Tongue (tissue), 1 donor: ENCODE measurements at regions not wholly inside any gene's neighbourhood (a gene's known extent, or its start where the extent isn't known, plus 50 kb on each side); places are given as distances from the start of the nearest gene placed in this dataset.
"Not testable (repeated sequence)": the region's sequence is repeated elsewhere in the genome, so short reads cannot be mapped to it uniquely, and the experiment has no call there.

Experiments
- DNase-seq: peaks from one replicate; pipeline ENCODE4 v3.0.0-alpha.2; 2015

DNA sequence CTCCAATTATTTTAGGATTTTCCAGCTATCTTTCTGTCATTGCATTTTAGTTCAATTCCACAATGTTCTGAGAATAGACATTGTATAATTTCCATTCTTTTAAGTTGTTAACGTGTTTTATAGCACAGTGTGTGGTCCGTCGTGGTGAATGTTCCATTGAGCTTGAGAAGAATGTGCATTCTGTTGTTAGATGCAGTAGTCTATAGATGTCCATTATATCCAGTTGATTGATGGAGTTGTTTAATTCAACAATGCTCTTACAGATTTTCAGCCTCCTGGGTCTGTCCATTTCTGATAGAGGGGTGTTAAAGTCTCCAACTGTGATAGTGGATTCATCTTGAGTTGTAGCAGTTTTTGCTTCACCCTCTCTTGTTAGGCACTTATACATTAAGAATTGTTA lies 1587.7 kb upstream of the NUDT12 start:
- DNase-seq, result no peak

DNA sequence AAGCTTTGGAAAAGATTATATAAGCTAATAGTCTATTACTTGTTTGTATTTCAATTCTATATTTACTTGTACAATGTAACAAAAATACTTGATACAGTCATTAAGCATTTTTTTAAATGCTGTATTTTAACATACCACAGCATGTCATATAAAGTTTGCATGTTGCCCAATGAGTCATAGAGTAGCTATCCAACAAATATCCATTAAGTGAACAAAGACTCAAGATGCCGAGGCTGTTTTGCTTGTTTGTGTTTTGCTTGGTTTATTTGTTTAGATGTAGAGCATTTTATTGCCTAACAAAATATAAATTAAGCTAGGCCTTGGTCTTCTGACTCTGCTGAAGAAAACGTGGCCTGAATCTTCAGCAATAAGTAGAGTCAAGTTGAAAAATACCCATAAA lies 1584.3 kb upstream of the NUDT12 start:
- DNase-seq, result no peak

- DNase-seq, result no peak
Measured at GRCh38 chr5:105145152-105145551, 1582.6 kb upstream of the NUDT12 start.

GRCh38 chr5:105134328-105134727 lies 1571.7 kb upstream of the NUDT12 start:
- DNase-seq, result no peak

DNA sequence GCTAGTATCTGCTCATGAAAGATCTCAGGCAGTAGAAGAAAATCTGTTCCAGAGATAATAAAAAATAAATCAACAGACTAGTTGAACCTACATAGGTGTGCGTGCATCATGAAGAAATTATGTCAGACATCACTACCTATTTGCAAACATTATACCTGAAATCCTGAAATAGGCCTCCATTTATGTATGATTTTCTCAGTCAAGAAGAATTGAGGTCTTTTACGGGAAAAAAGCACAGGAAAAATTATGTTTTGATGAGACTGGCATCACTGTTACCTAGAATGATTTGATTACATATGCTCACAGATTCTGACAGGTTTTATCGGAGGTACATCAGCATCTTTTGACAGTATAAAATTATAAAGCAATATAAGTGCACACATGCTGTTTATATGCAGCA lies 1570.5 kb upstream of the NUDT12 start:
- DNase-seq, result no peak

DNA sequence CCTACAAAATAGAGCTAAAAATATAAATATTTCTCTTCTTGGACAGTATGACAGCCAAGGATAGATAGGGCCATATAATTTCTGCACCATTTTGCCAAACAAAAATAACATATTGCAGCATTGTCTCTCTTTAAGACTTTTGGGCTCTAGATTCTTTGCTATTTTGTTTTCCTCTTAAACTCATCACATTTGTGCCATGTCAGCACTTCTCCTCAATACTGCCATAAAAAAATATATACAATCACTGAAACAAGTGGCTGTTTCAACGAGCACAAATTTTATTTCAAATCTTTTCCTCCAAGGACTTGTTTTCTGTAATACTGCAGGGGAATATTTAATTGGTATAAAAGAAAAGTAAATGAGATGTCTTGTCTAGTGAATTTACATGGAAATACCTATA lies 1570.0 kb upstream of the NUDT12 start:
- DNase-seq, result no peak

DNA sequence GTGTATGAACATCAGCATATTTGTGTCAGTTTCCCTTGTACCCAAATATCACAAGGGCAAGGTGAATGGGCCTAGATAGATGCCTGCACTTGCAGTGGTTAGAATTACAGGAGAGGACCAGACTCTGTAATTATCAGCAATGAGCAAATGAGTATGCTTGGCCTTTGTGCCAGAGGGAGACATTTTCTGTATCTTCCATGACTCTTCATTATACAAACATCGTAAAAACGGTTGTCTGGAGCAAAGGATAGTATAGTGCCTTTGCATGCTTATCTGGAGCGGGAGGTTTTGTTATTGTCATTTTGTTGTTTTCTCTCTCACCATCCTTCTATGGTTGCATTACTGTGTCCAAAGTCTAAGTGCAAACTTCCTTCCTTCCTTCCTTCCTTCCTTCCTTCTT lies 1568.5 kb upstream of the NUDT12 start:
- DNase-seq, result no peak

- DNase-seq, result peak; percentile 62
Measured at GRCh38 chr5:105101577-105101976, 1539.0 kb upstream of the NUDT12 start.

DNA sequence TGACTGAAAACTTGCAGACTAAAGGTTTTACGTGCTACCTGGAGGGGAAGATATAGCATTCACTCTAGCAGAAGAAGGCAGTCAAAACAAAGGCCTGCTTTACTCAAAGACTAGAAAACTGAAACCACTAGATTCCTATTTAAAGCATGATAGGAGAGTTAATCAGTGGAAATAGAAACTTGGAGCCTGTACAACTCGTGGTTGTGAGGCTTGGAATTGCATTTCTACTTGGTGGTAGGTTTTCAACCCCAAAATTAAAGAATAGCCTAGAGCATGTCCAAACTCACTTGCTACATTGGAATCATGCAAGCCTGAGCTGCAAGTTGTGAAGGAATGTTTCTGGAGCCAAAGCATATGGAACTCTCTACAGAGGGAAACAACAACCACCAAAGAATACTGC lies 1526.4 kb upstream of the NUDT12 start:
- DNase-seq, result no peak

DNA sequence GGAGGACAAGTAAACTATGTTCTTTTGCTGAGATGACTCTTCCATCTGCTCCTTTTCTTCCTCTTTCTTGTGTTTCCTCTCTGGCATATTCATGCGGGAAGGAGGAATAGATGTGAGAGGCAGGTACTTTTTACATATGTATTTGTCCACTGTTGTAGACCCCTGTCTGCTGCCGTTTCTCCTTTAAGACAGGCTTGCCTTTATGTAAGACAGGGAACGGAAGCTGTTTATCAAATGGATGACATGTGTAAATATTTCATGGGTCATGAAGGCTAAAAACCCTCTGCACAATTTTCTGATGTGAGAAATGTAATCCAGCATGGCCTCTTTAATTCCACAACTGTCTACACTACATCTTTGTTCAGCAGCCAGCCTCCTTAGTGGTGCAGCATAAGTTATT lies 1525.5 kb upstream of the NUDT12 start:
- DNase-seq, result no peak

- no peak for DNase-seq
Measured at GRCh38 chr5:105057893-105058292, 1495.3 kb upstream of the NUDT12 start.

DNA sequence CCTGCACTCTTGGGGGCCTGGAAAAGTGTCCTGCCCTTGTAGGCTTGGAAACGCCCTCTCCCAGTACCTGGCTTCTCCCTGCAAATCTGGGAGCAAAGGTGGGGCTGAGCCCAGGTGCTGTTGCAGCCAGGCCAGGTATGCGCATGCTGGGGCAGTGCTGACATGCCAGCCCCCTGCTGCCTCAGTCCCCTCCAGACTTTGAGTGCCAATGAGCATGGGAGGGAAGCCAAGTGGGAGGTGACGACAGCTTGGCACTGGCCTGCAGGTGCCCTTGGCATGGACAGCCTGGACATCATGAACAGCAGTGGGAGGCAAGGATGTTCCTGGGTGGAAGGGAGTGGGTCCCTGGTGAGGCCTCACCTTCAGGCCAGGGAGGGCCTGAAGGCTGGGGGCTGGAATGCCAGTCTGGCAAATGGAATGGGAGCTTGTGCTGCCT lies 1494.4 kb upstream of the NUDT12 start:
- DNase-seq, result no peak

GRCh38 chr5:105054406-105054805 lies 1491.8 kb upstream of the NUDT12 start:
- DNase-seq, result no peak

GRCh38 chr5:105042623-105043022 lies 1480.0 kb upstream of the NUDT12 start:
- no peak for DNase-seq

GRCh38 chr5:105036814-105037213 lies 1474.2 kb upstream of the NUDT12 start:
- DNase-seq, result not testable (repeated sequence)

DNA sequence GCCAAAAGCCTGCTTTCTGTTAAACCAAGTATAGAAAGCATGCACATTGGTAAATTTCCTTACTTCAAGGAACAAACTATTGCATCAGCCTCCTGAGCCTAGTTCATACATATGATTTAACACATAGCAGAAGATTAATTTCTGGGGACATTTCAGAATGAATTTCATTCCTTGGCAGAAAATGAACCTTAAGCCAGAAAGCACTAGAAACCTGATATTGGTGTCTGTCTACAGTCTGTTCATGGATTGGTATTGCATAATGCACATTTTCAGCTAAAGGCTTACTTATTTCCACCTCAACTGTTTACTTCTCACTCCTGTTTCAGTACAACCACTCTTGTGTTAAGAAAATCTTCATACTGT lies 1471.8 kb upstream of the NUDT12 start:
- DNase-seq, result peak; percentile 13

GRCh38 chr5:105033637-105034400 lies 1471.2 kb upstream of the NUDT12 start:
- DNase-seq, result no peak

- DNase-seq, result no peak
Measured at GRCh38 chr5:105032917-105033316, 1470.3 kb upstream of the NUDT12 start.

DNA sequence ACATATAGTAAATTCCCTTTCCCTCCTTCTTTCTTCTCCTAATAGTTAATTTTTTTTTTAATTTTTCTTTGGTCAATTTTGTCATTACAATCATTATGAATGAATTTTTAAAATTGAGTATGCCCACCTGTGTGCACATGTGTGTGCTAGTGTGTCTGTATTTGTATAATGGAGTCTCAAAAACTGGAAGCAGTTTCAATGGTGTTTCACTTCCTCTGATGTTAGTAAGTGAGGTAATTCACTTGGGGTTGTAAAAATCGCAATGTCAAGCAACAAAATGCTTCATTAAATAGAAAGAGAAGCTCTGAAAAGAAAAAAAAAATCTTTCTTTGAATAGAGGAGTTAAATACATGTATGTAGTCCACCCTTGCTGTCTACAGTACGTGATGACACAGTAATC lies 1467.6 kb upstream of the NUDT12 start:
- no peak for DNase-seq

DNA sequence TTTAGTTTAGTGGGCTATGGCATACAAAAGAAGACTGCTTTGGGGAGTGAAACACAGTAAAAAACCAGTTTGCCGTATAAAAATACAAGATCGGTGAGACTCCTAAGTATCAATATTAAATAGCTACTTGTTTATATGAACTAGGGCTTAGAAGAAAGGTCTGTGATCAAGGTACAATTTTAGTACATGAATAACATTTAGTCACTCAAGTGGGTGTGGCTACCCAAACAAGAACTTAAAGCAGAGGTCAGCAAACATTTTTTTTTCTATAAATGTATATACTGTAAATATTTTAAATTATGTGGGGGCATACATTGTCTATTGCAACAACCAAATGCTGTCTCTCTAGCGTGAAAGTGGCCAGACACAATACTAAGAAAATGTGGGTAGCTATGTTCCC lies 1452.5 kb upstream of the NUDT12 start:
- DNase-seq, result no peak

DNA sequence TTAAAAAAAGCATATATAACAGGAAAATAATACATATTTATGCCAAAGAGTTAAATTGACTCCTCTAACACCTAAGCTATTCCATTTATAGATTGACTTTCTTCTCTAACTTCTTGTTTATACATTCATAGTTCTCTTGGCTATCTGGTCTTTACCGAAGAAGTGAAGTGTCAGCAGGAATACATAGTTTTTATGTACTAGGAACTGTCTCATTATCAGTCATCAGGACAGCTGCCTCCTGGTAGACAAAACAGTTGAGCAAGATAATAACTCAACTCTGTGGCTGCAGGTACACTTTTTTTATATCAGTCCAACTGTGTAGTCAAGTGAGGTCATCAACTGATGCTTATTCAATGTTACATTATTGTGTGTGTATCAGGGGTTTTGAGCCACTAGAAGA lies 1436.0 kb upstream of the NUDT12 start:
- DNase-seq, result no peak

- no peak for DNase-seq
Measured at GRCh38 chr5:104998169-104998568, 1435.6 kb upstream of the NUDT12 start.

DNA sequence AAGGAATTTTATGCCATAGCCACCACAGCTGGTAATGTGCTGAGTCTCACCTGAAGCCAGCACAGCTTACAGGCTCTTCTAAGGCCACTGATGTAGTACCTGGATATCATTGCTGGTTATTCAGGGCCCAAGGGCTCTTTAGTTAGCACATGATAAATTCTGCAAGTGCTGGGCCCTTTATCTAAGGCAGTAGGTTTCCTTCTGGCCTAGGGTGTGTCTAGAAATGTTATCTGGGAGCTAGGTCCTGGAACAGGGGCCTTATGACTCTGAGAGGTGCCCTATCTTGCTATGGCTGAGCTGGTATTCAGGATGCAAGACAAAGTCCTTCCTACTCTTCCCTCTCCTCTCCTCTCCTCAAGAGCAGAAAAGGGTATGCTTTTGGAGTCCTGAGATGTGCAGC lies 1424.5 kb upstream of the NUDT12 start:
- DNase-seq, result no peak

GRCh38 chr5:104977529-104977928 lies 1414.9 kb upstream of the NUDT12 start:
- peak; percentile 14 for DNase-seq
